ENCODE measurements at regions not wholly inside any gene's neighbourhood (a gene's known extent, or its start where the extent isn't known, plus 50 kb on each side); places are given as distances from the start of the nearest gene placed in this dataset.

GRCh38 chr12:41835556-41835955, 309.1 kb downstream of the GXYLT1 start:
- in situ Hi-C loops (cut with MboI; ENCODE audit: low sequenced_read_pairs) (no loop called here), intact Hi-C loops (cut with micrococcal nuclease) (no loop called here), dilution Hi-C loops (cut with HindIII; ENCODE audit: low sequenced_read_pairs, unreplicated experiment) (no loop called here)
- H2BK120ac ChIP-seq (ENCODE audit: low read depth, low read length) = no peak overlapping the region
- H3K27me3 ChIP-seq (ENCODE audit: control insufficient read depth, insufficient read depth, low read length) = no peaks in the 10 kb centered on the region
- no peak for ATAC-seq (ENCODE audit: low read depth)
- BruUV-seq (replicated peaks) = no TSS peak
- H3K18ac ChIP-seq (ENCODE audit: low read depth, low read length) = no peak overlapping the region
- H3K14ac ChIP-seq (replicated peaks; ENCODE audit: low read depth, low read length) = no peak overlapping the region
- no peak overlapping the region for H4K5ac ChIP-seq (ENCODE audit: low read depth, low read length)
- H3K79me1 ChIP-seq (ENCODE audit: low read depth in 1 of 2, low read length in 2 of 2) = no peaks in the 10 kb centered on the region
- H3K27ac ChIP-seq (ENCODE audit: insufficient read depth, low read length) = no peak overlapping the region
- no peaks in the 10 kb centered on the region for H4K20me1 ChIP-seq (ENCODE audit: insufficient read depth, low read length)
- no peaks in the 10 kb centered on the region for H3K9me3 ChIP-seq (ENCODE audit: control insufficient read depth, insufficient read depth, low read length)
- H2AK9ac ChIP-seq (replicated peaks; ENCODE audit: low read depth, low read length, poor library complexity) = no peak overlapping the region
- H4K91ac ChIP-seq (ENCODE audit: insufficient read depth, low read depth, low read length) = no peak overlapping the region
- no peak overlapping the region for H4K8ac ChIP-seq (ENCODE audit: low read depth in 2 of 2, low read length in 2 of 2)
- H3K4me3 ChIP-seq (ENCODE audit: insufficient read depth, low read depth, low read length) = no peak overlapping the region
- H3K4ac ChIP-seq (ENCODE audit: low read depth, low read length) = no peak overlapping the region
- DNase-seq = no peak
- H3K4me1 ChIP-seq (ENCODE audit: control insufficient read depth, insufficient read depth, low read length) = no peaks in the 10 kb centered on the region
- TF ChIP-seq MXI1 (IDR thresholded peaks at IDR 0.05; ENCODE audit: borderline replicate concordance, low read depth, low read length) (no peak), USF2 (IDR thresholded peaks at IDR 0.05; ENCODE audit: low read depth, low read length) (no peak), POLR2A (IDR thresholded peaks at IDR 0.05; ENCODE audit: low read depth, low read length) (no peak), MAZ (IDR thresholded peaks at IDR 0.05; ENCODE audit: borderline replicate concordance, low read depth, low read length) (no peak), RFX5 (IDR thresholded peaks at IDR 0.05; ENCODE audit: low read depth, low read length) (no peak), MAFK (IDR thresholded peaks at IDR 0.05; ENCODE audit: low read depth, low read length) (no peak), CTCF (conservative IDR thresholded peaks at IDR 0.05; ENCODE audit: low read depth, low read length) (no peak), CEBPB (IDR thresholded peaks at IDR 0.05; ENCODE audit: low read depth, low read length) (no peak), NFE2L2 (IDR thresholded peaks at IDR 0.05; ENCODE audit: low read depth, low read length) (no peak), CHD1 (IDR thresholded peaks at IDR 0.05; ENCODE audit: low read depth, low read length) (no peak), FOS (IDR thresholded peaks at IDR 0.05; ENCODE audit: low read depth, low read length) (no peak), BHLHE40 (IDR thresholded peaks at IDR 0.05; ENCODE audit: low read depth, low read length) (no peak)
- no peak overlapping the region for H3K23ac ChIP-seq (ENCODE audit: low read depth, low read length)
- H2BK20ac ChIP-seq (ENCODE audit: low read depth, low read length) = no peak overlapping the region
- no peak overlapping the region for H2BK15ac ChIP-seq (ENCODE audit: low read depth, low read length)
- H3K56ac ChIP-seq (ENCODE audit: extremely low read depth, insufficient read depth, low read length) = no peak overlapping the region
- no peak overlapping the region for H2AFZ ChIP-seq (replicated peaks; ENCODE audit: low read length, poor library complexity)
- ChIA-PET CTCF (no interaction called here), POLR2A (ENCODE audit: unreplicated experiment) (no interaction called here)
- H2BK5ac ChIP-seq (ENCODE audit: low read depth, low read length, poor library complexity, severe bottlenecking) = no peak overlapping the region
- H2AK5ac ChIP-seq (ENCODE audit: low read depth, low read length) = no peak overlapping the region
- no peaks in the 10 kb centered on the region for H3K36me3 ChIP-seq (ENCODE audit: control insufficient read depth, insufficient read depth, low read length)
- no peak overlapping the region for H3K4me2 ChIP-seq (ENCODE audit: low read depth, low read length)
- H3K9ac ChIP-seq (ENCODE audit: low read depth, low read length) = no peak overlapping the region
- no peaks in the 10 kb centered on the region for H3K9me1 ChIP-seq (ENCODE audit: insufficient read depth, low read length)

Measured in IMR-90 (cell line).